Sigmoid colon (tissue), 6 donors: ENCODE measurements at regions not wholly inside any gene's neighbourhood (a gene's known extent, or its start where the extent isn't known, plus 50 kb on each side); places are given as distances from the start of the nearest gene placed in this dataset.

Source experiments
- DNase-seq: peaks from one replicate; pipeline ENCODE4 v3.0.0-alpha.2; 2019
- H3K27ac ChIP-seq, 4 donors: fragments of 200-600 bp; sonication (generic); one replicate each; pipeline ENCODE4 v1.5.1; 2016 to 2019; ENCODE audit warnings: mild to moderate bottlenecking in 1 of 4
- H3K27me3 ChIP-seq, 3 donors: fragments of 200-600 bp; sonication (generic); one replicate each; pipeline ENCODE4 v1.5.1; 2019; ENCODE audit warnings: mild to moderate bottlenecking in 1 of 3
- H3K36me3 ChIP-seq, 4 donors: fragments of 200-600 bp; sonication (generic); one replicate each; pipeline ENCODE4 v1.5.1; 2016 to 2019
- H3K4me1 ChIP-seq, 4 donors: fragments of 200-600 bp; sonication (generic); one replicate each; pipeline ENCODE4 v1.5.1; 2017 to 2019
- H3K4me3 ChIP-seq, 4 donors: fragments of 200-600 bp; sonication (generic); one replicate each; pipeline ENCODE4 v1.5.1; 2017 to 2019; ENCODE audit warnings: mild to moderate bottlenecking in 2 of 4, moderate library complexity in 1 of 4
- H3K9me3 ChIP-seq, 4 donors: fragments of 200-600 bp in 3 of 4; sonication (generic) in 3 of 4; one replicate each; pipeline versions ENCODE4 v1.5.1 to v1.6.1; 2013 to 2019
- CTCF ChIP-seq, 4 experiments: fragments of 450-650 bp in 3 of 4; fragments of 200-600 bp in 1 of 4; IDR thresholded peaks; one replicate each; pipeline ENCODE4 v1.5.1; 2016 to 2019; ENCODE audit warnings: antibody characterized with exemption in 4 of 4, mild to moderate bottlenecking in 3 of 4, moderate library complexity in 2 of 4
- EP300 ChIP-seq, 4 donors: sonication (generic); formaldehyde crosslinking; IDR thresholded peaks; one replicate each; pipeline ENCODE4 v1.6.1; 2017; ENCODE audit warnings: antibody characterized with exemption in 4 of 4
- POLR2A ChIP-seq, 2 donors: fragments of 450-650 bp; IDR thresholded peaks; one replicate each; pipeline ENCODE4 v1.6.1; 2016; ENCODE audit warnings: antibody characterized with exemption in 2 of 2, mild to moderate bottlenecking in 2 of 2, moderate library complexity in 2 of 2
- POLR2AphosphoS5 ChIP-seq, 4 donors: sonication (generic); formaldehyde crosslinking; IDR thresholded peaks; one replicate each; pipeline ENCODE4 v1.6.1; 2017; ENCODE audit warnings: antibody characterized with exemption in 4 of 4
- WGBS, 2 donors: extraction: QIAGEN DNeasy Blood & Tissue Kit; methylation state at CpG; one replicate each; pipeline ENCODE4 v1.1.7; 2013; 5-methylcytosine and 5-hydroxymethylcytosine counted together
- intact Hi-C: fragments of 100-400 bp; cut with DNase I; formaldehyde crosslinking; loops from one replicate; pipeline ENCODE4 v1.15.1; 2023
- donor health status: healthy with polysubstance abuse.
- donor health status: healthy.

- H3K4me1 ChIP-seq = no peaks in the 10 kb centered on the region
- no peaks in the 10 kb centered on the region for H3K36me3 ChIP-seq
- 79 to 86% methylated on average over 7 of the region's 7 CpGs for WGBS, 2 donors
- H3K4me3 ChIP-seq = no peak overlapping the region
- no peaks in the 10 kb centered on the region for H3K9me3 ChIP-seq
- H3K27ac ChIP-seq = no peak overlapping the region
- TF ChIP-seq CTCF (IDR thresholded peaks at IDR 0.05) (no peak), POLR2AphosphoS5 (IDR thresholded peaks at IDR 0.05) (no peak), EP300 (IDR thresholded peaks at IDR 0.05) (no peak), POLR2A (IDR thresholded peaks at IDR 0.05) (no peak)
- DNase-seq = no peak
- intact Hi-C loops = no loop called here
- no peaks in the 10 kb centered on the region for H3K27me3 ChIP-seq
Measured at GRCh38 chr5:57745700-57746651, 263.4 kb upstream of the ACTBL2 start.

- Histone ChIP-seq H3K27ac (no peak overlapping the region), H3K4me1 (no peaks in the 10 kb centered on the region), H3K27me3 (no peaks in the 10 kb centered on the region), H3K36me3 (no peaks in the 10 kb centered on the region), H3K4me3 (no peak overlapping the region), H3K9me3 (no peaks in the 10 kb centered on the region)
- TF ChIP-seq POLR2A (IDR thresholded peaks at IDR 0.05) (no peak), EP300 (IDR thresholded peaks at IDR 0.05) (no peak), POLR2AphosphoS5 (IDR thresholded peaks at IDR 0.05) (no peak), CTCF (IDR thresholded peaks at IDR 0.05) (no peak)
- intact Hi-C loops = no loop called here
- DNase-seq = no peak
Measured at GRCh38 chr5:57745029-57745428, 262.4 kb upstream of the ACTBL2 start.

- no peak for TF ChIP-seq POLR2AphosphoS5 (IDR thresholded peaks at IDR 0.05)
- no peak for TF ChIP-seq POLR2A (IDR thresholded peaks at IDR 0.05)
- no peak for TF ChIP-seq CTCF (IDR thresholded peaks at IDR 0.05)
- no peak for TF ChIP-seq EP300 (IDR thresholded peaks at IDR 0.05)
Measured at GRCh38 chr5:57741336-57741735, 258.7 kb upstream of the ACTBL2 start.

GRCh38 chr5:57738787-57739186 is 256.2 kb upstream of the ACTBL2 start:
- Histone ChIP-seq H3K4me3 (no peak overlapping the region), H3K9me3 (no peaks in the 10 kb centered on the region), H3K36me3 (no peaks in the 10 kb centered on the region), H3K27ac (no peak overlapping the region), H3K4me1 (no peaks in the 10 kb centered on the region), H3K27me3 (no peaks in the 10 kb centered on the region)
- intact Hi-C loops = no loop called here
- TF ChIP-seq POLR2A (IDR thresholded peaks at IDR 0.05) = no peak
- TF ChIP-seq CTCF (IDR thresholded peaks at IDR 0.05) = no peak
- no peak for TF ChIP-seq EP300 (IDR thresholded peaks at IDR 0.05)
- 95 to 100% methylated on average over 1 of the region's 1 CpG for WGBS, 2 donors
- no peak for DNase-seq

More at GRCh38 chr5:57741336-57741735, 258.7 kb upstream of the ACTBL2 start:
- DNase-seq = no peak
- no peak overlapping the region for H3K27ac ChIP-seq
- no peak overlapping the region for H3K4me3 ChIP-seq
- H3K4me1 ChIP-seq = no peaks in the 10 kb centered on the region
- intact Hi-C loops = no loop called here
- no peaks in the 10 kb centered on the region for H3K36me3 ChIP-seq
- no peaks in the 10 kb centered on the region for H3K27me3 ChIP-seq
- no peaks in the 10 kb centered on the region for H3K9me3 ChIP-seq
